ENCODE measurements at regions not wholly inside any gene's neighbourhood (a gene's known extent, or its start where the extent isn't known, plus 50 kb on each side); places are given as distances from the start of the nearest gene placed in this dataset.

GRCh38 chr22:48112687-48113521, 1350.5 kb downstream of the TBC1D22A start:
- TF ChIP-seq EP300 (IDR thresholded peaks at IDR 0.05) (no peak), CTCF (IDR thresholded peaks at IDR 0.05) (no peak), POLR2AphosphoS5 (IDR thresholded peaks at IDR 0.05) (no peak), POLR2A (IDR thresholded peaks at IDR 0.05) (no peak)
- Histone ChIP-seq H3K36me3 (no peaks in the 10 kb centered on the region), H3K27me3 (no peaks in the 10 kb centered on the region), H3K4me3 (no peak overlapping the region), H3K4me1 (peaks cover 0 to 3% (median 0%) of the 10 kb centered on the region in 4 donors), H3K27ac (no peak overlapping the region), H3K9me3 (peaks cover 0 to 5% (median 3%) of the 10 kb centered on the region in 4 donors)
- no peak for DNase-seq
- 59 to 74% methylated on average over 8 of the region's 8 CpGs for WGBS, 2 donors
- intact Hi-C loops (cut with DNase I): no loop called here

GRCh38 chr22:48106715-48107259, 1344.3 kb downstream of the TBC1D22A start:
- Histone ChIP-seq H3K36me3 (no peaks in the 10 kb centered on the region), H3K27ac (no peak overlapping the region), H3K4me1 (no peaks in the 10 kb centered on the region), H3K4me3 (no peak overlapping the region), H3K27me3 (peaks cover 0 to 24% (median 5%) of the 10 kb centered on the region in 3 donors), H3K9me3 (peaks cover 0 to 4% (median under 1%) of the 10 kb centered on the region in 4 donors)
- intact Hi-C loops (cut with DNase I): no loop called here
- DNase-seq: no peak
- no peak for TF ChIP-seq CTCF (IDR thresholded peaks at IDR 0.05)
- no peak for TF ChIP-seq EP300 (IDR thresholded peaks at IDR 0.05)
- no peak for TF ChIP-seq POLR2AphosphoS5 (IDR thresholded peaks at IDR 0.05)
- TF ChIP-seq POLR2A (IDR thresholded peaks at IDR 0.05): no peak
- 85 to 91% methylated on average over 6 of the region's 6 CpGs for WGBS, 2 donors

GRCh38 chr22:48106215-48106614, 1343.8 kb downstream of the TBC1D22A start:
- no peaks in the 10 kb centered on the region for H3K36me3 ChIP-seq
- intact Hi-C loops (cut with DNase I): no loop called here
- no peak overlapping the region for H3K27ac ChIP-seq
- TF ChIP-seq CTCF (IDR thresholded peaks at IDR 0.05) (no peak), POLR2A (IDR thresholded peaks at IDR 0.05) (no peak), POLR2AphosphoS5 (IDR thresholded peaks at IDR 0.05) (no peak), EP300 (IDR thresholded peaks at IDR 0.05) (no peak)
- H3K9me3 ChIP-seq: peaks cover 0 to 4% (median under 1%) of the 10 kb centered on the region in 4 donors
- no peaks in the 10 kb centered on the region for H3K4me1 ChIP-seq
- DNase-seq: no peak
- peaks cover 0 to 27% (median 5%) of the 10 kb centered on the region in 3 donors for H3K27me3 ChIP-seq
- H3K4me3 ChIP-seq: no peak overlapping the region
- WGBS, 2 donors: 78 to 90% methylated on average over 11 of the region's 11 CpGs

GRCh38 chr22:48105259-48105658, 1342.8 kb downstream of the TBC1D22A start:
- H3K27ac ChIP-seq: no peak overlapping the region
- H3K4me1 ChIP-seq: no peaks in the 10 kb centered on the region
- DNase-seq: no peak
- H3K36me3 ChIP-seq: no peaks in the 10 kb centered on the region
- 48 to 76% methylated on average over 9 of the region's 9 CpGs for WGBS, 2 donors
- no peak for TF ChIP-seq POLR2AphosphoS5 (IDR thresholded peaks at IDR 0.05)
- no peak for TF ChIP-seq CTCF (IDR thresholded peaks at IDR 0.05)
- no peak for TF ChIP-seq EP300 (IDR thresholded peaks at IDR 0.05)
- TF ChIP-seq POLR2A (IDR thresholded peaks at IDR 0.05): no peak
- H3K27me3 ChIP-seq: peaks cover 0 to 27% (median 5%) of the 10 kb centered on the region in 3 donors
- H3K9me3 ChIP-seq: peaks cover 0 to 4% (median under 1%) of the 10 kb centered on the region in 4 donors
- intact Hi-C loops (cut with DNase I): no loop called here
- H3K4me3 ChIP-seq: no peak overlapping the region
